Activated CD8-positive, alpha-beta memory T cell treated with anti-CD3 and anti-CD28 coated beads, Interleukin-2, amount 50 U/mL, for 1 hour (primary cell): ENCODE measurements at regions not wholly inside any gene's neighbourhood (a gene's known extent, or its start where the extent isn't known, plus 50 kb on each side); places are given as distances from the start of the nearest gene placed in this dataset.

ENCODE experiments used
- DNase-seq: peaks from one replicate; pipeline ENCODE4 v3.0.0-alpha.2; 2020; ENCODE audit errors: extremely low read depth

DNA sequence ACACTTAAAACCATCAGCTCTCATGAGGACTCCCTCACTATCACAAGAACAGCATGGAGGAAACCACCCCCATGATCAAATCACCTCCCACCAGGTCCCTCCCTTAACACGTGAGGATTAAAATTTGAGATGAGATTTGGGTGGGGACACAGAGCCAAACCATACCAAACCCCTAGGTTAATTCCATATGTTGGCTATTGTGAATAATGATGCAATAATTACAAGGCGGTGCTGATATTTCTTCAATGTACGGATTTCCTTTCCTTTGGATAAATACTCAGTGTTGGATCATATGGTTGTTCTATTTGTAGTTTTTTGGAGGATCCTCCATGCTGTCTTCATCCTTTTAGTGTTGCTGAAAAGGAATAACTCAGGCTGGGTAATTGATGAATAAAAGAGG, 652.1 kb upstream of the PKDCC start:
- no peak for DNase-seq

DNA sequence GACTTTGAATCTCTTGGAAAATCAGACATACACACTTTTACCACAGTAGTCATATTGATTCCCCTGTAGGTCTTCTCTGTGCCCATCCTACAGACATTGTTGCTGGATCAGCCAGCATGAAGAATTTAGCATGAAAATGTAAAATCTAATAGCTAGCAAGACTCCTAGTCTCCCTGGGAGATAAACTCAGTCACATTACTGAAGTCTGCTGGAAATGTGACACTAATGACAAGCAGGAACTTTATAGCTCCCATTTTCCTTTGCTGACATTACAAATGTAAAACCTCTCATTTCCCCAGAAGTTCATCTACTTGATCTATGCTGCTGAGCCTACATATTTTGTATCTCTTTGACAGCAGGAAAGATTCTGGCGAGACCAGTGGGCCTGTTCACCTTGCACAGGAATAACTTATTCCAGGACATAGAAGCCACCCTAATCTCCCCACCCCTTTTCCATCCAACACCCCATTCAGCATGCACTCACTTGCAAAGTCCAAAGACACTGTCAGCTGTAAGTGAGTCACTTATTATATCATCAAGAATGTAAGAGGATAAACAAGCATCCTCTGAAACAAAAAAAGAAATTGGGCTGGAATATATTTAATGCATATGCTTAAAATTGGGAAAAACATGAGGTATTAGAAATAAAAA, 648.3 kb upstream of the PKDCC start:
- no peak for DNase-seq

DNA sequence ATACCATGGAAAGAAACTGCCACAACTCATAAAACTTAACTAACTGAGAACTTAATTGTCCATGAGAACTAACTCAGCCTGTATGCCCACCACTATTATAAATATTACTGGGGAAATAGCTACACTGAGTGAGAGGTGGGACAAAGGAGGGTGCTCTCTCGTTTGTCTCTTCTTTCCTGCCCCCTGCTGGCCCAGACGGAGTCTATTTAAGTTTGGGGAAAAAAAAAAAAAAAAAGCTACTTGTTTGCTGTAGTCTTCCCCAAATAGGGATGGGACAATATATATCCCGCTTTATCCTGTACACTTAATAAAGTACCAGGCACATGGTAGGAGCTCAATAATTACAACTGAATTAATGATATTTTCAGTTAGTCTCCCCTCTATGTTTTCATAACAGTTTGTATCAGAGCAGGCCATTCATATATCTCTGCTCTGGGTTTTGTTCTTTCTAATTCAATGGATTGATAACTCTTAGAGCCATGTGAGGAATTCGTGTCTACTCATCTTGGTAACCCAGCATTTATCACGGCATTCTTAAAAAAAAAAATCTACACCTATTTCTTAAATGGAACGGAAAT, 647.6 kb upstream of the PKDCC start:
- DNase-seq = no peak

DNA sequence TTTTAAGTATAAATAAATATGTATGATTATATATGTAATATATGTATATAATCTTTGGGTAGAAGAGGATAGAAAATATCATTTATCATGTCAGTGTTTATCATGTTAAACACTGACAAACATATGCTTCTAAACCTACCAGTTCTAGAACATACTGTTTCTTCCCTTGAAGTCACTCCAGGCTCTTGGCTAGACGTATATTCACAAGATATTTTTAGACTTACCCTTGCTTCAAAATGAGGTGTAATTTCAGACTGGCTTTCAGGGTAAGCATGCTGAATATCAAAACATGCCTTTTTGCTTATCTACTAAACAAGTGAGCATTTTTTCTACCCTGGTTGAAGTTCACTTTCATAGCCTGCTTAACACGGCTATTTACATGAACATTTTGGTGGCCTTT, 642.4 kb upstream of the PKDCC start:
- no peak for DNase-seq

DNA sequence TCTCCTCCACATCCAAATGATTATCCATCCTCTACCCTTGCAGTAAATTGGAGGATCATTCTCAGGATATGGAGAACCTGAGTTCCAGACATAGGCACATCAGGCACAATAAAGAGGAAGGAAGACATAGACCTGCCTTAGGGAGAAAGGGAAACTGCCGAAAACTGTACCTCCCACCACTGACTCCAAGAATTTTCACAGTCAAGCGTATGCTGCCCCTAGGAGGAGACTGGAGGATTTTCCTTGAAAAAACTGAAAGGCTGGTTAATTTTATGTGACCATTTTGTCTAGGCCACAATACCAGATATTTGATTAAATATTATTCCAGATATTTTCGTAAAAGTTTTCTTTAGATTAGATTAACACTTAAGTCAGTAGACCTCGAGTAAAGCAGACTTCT, 638.5 kb upstream of the PKDCC start:
- no peak for DNase-seq

DNA sequence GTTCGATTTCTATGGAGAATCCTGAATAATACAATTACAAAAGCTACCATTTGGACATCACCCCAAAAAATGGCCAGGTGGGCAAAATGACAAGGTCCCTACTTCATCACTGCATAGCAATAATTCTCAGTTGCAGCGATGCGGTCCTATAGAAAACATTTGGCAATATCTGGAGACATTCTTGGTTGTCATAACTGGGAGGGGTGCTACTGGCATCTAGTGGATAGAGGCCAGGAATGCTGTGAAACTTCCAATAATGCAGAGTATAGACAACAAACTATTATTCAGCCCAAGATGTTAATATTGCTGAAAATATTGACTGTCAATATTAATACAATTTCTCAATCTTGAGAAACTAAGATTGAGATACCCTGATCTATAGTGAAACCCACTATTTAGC, 637.8 kb upstream of the PKDCC start:
- DNase-seq = no peak

DNA sequence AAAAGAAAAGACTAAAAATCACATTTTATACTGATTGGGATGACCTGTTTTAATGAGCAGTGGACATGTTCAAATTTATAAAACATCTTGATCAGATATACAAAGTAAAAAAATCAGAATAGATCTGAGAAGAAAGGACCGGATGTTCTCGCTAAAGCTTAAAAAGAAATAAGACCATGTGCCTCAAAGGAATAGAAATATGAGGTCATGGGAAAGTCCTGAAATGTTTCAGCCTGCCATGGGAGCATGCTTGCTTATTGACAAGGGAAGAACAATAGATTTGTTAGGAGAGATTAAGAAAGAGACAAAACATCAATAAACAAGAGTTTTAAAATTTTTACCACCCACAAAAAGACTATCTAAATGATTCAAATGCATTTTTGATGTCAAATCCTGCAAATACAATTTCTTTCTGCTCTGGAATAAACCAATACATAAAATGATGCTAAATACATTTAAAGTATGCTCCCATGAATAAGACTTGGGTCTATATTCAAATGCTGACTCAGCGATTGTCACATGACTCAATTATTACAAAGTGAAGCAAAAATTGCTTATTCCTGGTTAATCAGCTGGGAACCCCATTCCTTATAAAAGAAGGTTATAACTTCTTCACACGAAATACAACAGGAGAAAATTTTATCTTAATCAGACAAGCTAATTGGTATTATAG, 633.9 kb upstream of the PKDCC start:
- no peak for DNase-seq

DNA sequence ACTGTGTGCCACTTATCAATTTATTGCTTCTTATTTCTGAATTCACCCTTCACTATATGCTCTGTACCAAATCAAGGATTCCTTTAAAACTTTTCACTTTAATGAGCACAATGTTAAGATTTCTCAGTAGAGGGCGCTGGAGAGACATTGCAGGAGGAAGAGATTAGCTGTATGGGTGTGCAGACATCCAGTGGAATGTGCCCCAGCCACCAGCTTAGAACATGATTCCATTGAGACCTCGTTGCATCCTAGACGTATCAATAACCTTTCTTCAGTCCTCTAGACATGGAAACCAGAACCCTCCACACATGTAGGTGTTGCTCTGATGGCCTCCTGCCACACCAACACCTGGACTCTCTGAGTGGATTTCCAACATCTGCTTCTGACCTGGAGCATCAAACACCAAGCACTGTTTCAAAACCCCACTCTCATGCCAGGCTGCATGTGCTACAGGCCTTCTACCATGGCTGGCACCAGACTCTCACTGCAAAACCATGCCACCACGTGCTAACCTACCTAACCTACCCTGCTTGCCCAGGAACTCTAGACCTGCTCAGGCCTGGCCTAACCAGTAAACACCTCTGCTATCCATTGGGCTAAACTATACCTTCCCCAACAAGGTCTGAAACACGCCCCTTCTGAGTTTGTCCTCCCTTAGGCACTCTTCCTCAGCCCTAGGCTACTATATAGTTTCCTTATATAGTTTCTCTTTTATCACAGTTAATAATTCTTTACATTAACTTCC, 633.2 kb upstream of the PKDCC start:
- DNase-seq = no peak

DNA sequence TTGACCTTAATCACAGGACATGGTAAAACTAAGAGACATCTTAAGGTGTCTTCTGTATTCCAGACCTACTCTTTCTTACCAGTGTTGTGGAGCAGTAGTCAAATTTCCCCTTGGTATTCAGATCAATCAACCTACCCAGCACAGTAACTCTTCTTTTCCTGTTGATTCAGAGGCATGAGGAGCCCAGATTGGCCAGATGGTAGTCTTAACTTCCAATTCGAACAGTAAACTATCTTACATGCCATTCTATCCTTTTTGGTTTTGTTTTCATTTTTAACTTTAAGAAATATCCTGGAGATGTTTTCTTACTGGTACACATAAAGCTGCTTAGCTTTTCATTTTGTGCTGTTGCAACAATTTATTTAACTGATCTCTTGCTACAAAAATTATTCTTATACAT, 630.3 kb upstream of the PKDCC start:
- DNase-seq = no peak

DNA sequence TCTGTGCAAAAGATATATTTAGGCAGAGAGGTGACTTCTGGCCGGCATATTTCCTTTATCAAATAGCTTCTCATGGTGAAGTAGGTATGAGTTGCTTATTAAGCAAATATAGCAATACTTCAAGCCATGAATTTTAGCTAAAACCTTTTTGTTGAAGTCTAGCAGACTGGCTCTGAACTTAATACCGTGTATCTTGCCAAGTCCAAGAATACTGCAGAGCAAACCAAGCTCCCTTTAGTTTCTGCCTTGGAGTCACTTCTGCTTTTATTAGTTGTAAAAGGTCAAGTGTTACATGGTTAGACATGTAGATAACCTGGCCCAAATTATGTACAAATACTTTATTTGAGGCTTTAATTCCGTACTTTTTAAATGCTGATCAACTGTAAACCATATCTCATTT, 627.6 kb upstream of the PKDCC start:
- no peak for DNase-seq

DNA sequence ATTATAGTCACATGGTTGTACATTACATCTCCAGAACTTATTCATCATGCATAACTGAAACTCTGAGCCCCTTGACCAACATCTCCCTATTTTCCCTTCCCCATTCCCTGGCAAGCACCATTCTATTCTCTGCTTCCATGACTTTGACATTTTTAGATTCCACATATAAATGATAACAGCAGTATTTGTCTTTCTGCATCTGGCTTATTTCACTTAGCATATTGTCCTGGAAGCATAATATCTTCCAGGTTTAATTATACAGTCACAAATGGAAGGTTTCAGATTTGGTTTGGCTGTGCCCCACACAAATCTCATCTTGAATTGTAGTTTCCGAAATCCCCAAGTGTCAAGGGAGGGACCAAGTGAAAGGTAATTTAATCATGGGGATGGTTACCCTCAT, 626.9 kb upstream of the PKDCC start:
- no peak for DNase-seq

DNA sequence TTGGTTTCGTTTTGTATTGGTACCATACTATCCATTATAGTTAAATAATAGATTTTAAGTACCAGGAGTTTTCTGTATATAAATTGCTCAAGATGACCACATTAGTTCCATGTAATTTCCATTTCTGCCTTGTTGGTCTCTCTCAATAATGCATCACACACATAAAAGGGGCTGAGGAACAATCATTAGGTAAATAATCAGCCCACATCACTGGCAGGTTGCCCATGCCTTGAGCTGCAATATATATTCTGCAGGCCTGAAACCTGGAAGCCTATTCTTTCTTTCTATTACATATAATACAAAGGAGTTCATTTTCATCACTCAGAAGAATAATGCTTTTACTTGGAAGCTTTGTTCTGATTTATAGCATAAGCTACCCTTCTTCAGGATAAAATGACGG, 616.1 kb upstream of the PKDCC start:
- DNase-seq = no peak

DNA sequence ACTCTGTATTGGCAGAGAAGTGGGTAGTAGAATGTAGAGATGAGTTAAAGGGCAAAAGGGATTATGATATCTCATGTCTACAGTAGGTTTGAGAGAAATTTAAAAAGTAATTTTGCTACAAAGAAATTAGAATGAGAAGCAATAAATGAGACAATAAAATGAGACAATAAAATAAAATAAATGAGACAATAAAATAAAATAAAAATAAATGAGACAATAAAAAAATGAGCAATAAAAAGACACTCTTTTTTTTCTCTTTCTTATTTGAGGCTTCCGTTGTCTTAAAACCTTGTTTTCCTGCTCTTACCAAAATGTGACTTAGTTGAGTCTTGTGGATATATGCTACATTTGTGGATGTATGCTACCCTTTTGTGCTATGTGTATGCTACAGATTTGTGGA, 615.4 kb upstream of the PKDCC start:
- DNase-seq = no peak

DNA sequence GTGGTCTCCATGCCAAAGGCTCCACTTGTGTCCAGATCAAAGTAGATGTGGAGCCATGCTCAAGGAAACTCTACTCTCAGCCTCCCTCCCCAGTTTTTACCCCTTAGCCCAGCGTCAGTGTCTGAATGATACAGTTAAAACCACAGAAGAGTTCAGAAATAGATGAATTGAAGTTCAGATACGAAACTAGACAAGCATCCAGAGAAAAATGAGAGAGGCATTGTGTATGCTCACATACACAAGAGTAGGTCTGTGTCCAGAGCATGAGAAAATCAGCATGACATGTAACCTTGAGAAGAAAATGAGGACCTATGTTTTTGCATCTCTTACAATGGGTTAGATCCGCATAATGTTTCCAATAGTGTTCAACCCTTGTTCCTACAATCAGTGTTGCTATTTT, 612.8 kb upstream of the PKDCC start:
- no peak for DNase-seq

DNA sequence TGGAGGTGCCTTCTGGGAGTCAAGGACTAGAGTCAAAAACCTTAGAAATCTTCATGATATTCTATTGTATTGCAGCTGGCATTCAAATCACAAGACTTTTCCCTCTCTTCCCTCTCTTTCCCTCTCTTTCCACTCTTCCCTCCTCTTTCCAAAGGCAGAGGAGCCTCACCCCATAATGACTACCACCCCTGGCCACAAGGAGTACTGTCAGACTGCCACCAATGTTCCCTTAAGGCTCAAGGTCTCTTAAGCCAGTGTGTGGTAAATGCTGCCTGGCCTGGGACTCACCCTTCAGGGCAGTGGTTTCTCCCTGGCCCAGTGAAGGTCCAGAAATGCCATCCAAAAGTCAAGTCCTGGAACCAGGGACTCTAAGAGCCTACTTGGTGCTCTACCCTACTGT, 605.9 kb upstream of the PKDCC start:
- no peak for DNase-seq

DNA sequence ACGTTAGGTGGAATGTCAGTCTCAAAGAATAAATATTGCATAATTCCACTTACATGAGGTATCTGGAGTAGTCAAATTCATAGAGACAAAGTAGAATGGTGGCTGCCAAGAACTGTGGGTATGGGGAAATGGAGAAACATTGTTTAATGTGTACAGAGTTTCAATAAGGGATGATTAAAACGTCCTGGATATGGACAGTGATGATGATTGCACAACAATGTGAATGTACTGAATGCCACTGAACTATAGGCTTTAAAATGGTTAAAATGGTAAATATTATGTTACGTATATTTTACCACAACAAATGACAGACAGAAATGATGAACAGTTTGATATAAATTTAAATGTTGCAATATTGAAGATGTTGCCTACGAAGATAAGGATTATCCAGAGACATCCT, 602.0 kb upstream of the PKDCC start:
- no peak for DNase-seq

DNA sequence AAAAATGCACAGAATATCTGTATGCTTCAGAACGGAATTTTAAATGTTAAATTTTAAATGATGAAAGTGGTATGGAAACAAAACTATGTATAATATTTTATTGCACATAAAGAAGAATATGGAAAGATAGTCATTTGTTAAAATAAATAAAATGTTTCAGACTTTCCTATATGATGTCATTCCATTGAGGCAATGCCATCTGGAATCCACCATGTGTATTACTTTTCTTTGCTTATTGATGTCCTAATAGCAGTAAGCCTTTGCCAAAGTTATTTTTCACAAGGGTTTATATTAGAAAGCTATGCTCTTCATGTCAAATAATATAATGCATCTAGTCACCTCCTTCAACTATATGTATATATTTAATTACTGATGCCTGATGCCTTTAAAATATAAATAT, 601.6 kb upstream of the PKDCC start:
- DNase-seq = no peak

DNA sequence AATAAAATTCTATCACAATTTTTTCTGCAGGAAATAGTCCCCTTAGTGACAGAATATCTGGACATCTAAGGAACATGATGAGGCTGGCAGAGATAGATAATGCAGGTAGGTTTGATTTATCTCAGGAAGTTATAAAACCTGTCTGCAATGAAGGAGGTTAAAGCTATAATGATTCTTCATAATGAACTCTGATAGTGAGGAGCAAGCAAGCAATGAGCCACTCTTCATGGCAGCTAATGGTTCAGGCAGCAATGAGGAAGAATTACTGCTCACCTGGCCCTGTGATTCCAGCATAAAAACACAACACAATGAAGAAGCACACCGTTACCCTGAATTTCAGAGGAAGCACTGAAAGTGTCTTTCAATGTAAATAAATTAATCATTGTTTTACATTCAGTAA, 599.6 kb upstream of the PKDCC start:
- no peak for DNase-seq

DNA sequence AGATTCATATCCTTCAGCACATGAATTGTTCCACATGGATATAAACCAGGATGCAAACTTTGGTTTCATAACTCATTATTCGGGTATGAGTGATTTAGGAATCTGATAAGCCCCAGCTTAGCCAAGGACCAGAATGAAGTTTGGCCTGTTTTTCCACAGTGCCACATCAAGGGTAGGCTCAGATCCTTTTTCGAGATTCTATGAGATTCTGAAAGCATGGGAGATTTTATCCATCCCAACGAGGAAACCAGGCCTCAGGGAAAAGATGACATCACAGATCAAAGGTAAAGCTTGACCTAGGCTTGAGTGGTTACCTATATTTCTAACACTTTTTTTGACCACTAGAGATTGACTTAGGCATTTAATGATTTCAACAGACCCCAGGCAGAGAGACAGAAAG, 590.8 kb upstream of the PKDCC start:
- DNase-seq = no peak

DNA sequence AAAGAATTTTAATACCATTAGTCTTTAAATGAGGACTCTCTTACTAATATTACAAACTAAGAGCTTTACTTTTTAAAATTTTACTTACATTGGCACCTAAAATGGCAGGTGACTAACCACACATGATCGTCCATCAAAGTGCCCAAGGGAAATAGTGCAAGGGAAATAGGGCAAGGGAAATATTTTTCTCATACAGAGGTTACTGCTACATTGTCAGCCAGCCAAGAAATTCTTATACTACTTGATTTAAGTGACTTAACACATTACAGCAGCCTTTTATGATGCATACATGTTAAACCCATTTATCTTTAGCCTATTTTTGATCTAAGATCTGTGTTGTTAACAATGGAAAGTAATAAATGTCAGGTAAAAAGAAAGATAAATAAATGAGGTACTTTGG, 587.2 kb upstream of the PKDCC start:
- DNase-seq = no peak

DNA sequence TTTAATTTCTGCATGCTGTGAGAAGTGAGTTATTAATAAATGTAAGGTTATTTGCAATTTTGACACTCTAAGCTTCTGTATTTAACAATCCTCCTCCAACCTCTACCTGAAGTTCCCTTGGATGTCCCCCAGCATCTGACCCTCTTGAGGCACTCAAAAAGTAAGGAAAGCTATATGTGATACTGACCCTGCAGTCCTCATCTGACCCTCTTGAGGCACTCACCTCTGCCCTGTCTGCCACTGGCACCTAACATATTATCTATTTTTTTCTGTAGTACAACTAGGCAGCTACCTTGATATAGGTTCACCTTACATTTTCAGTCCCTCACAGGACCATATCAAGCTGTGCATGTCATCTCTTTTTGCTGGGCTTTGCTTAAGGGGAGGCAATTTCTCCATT, 583.4 kb upstream of the PKDCC start:
- DNase-seq = no peak

DNA sequence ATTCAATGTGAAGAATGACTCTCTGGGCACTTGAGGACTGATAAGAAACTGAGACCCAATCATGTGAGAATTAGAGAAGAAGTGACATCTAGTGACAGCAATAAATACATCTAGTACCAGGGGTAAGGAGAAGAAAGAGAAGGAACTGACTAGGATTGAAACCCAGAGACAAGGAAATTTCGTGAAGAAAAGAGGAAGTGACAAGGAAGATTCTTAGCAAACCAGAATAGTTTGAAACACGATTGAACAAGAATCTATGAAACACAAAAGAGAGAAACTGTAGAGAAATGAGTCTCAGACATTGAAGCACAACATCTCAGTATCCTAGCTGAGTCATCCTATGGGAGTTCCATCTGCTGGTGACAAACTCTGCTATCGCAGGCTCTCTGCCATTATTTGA, 571.9 kb upstream of the PKDCC start:
- DNase-seq = no peak

DNA sequence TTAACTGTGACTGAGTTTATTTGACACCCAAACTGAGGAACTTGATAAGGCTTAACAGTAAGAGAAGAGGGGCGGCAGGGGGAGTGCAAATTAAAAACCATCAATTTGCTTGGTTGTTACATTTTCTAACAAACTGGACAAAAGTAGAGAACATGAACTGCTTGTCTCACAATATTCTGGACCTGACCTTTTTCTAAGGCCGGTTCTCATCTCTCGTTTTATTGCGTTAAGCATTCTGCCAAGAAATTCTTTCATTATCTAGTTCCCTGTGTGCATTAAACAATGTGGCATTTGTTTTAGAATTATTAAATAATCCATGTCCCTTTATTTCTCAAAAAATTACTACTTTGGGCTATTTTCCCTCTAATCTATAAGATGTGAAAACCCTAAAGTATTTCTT, 565.2 kb upstream of the PKDCC start:
- no peak for DNase-seq
